ENCODE measurements at regions not wholly inside any gene's neighbourhood (a gene's known extent, or its start where the extent isn't known, plus 50 kb on each side); places are given as distances from the start of the nearest gene placed in this dataset.

DNA sequence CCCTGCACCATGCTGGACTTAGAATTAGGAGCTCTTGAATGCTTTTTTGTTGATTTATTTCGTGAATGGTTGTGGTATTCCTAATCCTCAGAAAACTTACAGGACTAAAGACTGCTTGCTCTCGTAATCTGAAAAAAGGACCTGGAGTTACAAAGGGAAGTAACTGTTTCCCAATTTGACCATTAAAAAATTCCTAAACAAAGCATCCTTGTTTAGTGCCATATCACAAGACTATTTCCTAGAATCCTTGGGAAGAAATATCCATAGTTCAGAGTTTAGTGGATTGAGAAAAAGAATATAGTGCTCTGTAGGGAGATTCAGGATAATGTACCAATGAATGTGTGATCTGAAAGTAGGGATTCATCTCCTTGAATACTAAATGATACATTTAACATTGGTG is 186.8 kb downstream of the NDFIP2 start:
- TF ChIP-seq, protein P1, sequence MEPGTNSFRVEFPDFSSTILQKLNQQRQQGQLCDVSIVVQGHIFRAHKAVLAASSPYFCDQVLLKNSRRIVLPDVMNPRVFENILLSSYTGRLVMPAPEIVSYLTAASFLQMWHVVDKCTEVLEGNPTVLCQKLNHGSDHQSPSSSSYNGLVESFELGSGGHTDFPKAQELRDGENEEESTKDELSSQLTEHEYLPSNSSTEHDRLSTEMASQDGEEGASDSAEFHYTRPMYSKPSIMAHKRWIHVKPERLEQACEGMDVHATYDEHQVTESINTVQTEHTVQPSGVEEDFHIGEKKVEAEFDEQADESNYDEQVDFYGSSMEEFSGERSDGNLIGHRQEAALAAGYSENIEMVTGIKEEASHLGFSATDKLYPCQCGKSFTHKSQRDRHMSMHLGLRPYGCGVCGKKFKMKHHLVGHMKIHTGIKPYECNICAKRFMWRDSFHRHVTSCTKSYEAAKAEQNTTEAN (CRISPR knock-in tag; IDR thresholded peaks at IDR 0.05): no peak
- TF ChIP-seq NFE2L1 (CRISPR knock-in tag; IDR thresholded peaks at IDR 0.05) (no peak), MYBL2 (CRISPR knock-in tag; IDR thresholded peaks at IDR 0.05) (no peak), ELF4 (CRISPR knock-in tag; IDR thresholded peaks at IDR 0.05; ENCODE audit: low read depth) (no peak), FOXK1 (CRISPR knock-in tag; IDR thresholded peaks at IDR 0.05) (no peak), FOXJ3 (CRISPR knock-in tag; IDR thresholded peaks at IDR 0.05; ENCODE audit: borderline replicate concordance) (no peak), ZNF263 (CRISPR knock-in tag; IDR thresholded peaks at IDR 0.05; ENCODE audit: low read depth) (no peak)
- TF ChIP-seq, protein P2, sequence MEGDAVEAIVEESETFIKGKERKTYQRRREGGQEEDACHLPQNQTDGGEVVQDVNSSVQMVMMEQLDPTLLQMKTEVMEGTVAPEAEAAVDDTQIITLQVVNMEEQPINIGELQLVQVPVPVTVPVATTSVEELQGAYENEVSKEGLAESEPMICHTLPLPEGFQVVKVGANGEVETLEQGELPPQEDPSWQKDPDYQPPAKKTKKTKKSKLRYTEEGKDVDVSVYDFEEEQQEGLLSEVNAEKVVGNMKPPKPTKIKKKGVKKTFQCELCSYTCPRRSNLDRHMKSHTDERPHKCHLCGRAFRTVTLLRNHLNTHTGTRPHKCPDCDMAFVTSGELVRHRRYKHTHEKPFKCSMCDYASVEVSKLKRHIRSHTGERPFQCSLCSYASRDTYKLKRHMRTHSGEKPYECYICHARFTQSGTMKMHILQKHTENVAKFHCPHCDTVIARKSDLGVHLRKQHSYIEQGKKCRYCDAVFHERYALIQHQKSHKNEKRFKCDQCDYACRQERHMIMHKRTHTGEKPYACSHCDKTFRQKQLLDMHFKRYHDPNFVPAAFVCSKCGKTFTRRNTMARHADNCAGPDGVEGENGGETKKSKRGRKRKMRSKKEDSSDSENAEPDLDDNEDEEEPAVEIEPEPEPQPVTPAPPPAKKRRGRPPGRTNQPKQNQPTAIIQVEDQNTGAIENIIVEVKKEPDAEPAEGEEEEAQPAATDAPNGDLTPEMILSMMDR (IDR thresholded peaks at IDR 0.05): no peak
- TF ChIP-seq, protein P3, sequence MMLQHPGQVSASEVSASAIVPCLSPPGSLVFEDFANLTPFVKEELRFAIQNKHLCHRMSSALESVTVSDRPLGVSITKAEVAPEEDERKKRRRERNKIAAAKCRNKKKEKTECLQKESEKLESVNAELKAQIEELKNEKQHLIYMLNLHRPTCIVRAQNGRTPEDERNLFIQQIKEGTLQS (CRISPR knock-in tag; conservative IDR thresholded peaks at IDR 0.05): no peak
- TF ChIP-seq, protein P4, sequence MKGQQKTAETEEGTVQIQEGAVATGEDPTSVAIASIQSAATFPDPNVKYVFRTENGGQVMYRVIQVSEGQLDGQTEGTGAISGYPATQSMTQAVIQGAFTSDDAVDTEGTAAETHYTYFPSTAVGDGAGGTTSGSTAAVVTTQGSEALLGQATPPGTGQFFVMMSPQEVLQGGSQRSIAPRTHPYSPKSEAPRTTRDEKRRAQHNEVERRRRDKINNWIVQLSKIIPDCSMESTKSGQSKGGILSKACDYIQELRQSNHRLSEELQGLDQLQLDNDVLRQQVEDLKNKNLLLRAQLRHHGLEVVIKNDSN (CRISPR knock-in tag; IDR thresholded peaks at IDR 0.05): no peak
- TF ChIP-seq, protein P5, sequence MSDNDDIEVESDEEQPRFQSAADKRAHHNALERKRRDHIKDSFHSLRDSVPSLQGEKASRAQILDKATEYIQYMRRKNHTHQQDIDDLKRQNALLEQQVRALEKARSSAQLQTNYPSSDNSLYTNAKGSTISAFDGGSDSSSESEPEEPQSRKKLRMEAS (CRISPR knock-in tag; IDR thresholded peaks at IDR 0.05): no peak
- TF ChIP-seq, protein P6, sequence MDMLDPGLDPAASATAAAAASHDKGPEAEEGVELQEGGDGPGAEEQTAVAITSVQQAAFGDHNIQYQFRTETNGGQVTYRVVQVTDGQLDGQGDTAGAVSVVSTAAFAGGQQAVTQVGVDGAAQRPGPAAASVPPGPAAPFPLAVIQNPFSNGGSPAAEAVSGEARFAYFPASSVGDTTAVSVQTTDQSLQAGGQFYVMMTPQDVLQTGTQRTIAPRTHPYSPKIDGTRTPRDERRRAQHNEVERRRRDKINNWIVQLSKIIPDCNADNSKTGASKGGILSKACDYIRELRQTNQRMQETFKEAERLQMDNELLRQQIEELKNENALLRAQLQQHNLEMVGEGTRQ (CRISPR knock-in tag; IDR thresholded peaks at IDR 0.05): no peak
